K562 (cell line): ENCODE measurements at regions not wholly inside any gene's neighbourhood (a gene's known extent, or its start where the extent isn't known, plus 50 kb on each side); places are given as distances from the start of the nearest gene placed in this dataset.

Experiments
- BMI1 ChIP-seq: fragments of 150-350 bp; IDR thresholded peaks from 2 replicates; pipeline ENCODE4 v1.6.1; 2014; ENCODE audit warnings: low read length
- CBX8 ChIP-seq: fragments of 200-600 bp; sonication (generic); IDR thresholded peaks from 2 replicates; pipeline ENCODE4 v1.6.1; 2012; ENCODE audit warnings: borderline replicate concordance, mixed run types, low read depth, mild to moderate bottlenecking, moderate library complexity, mixed read lengths, low read length, control low read depth, inconsistent platforms; ENCODE audit not compliant: poor library complexity, severe bottlenecking; ENCODE audit errors: extremely low read depth
- ELF4 ChIP-seq: fragments of 450-650 bp; formaldehyde crosslinking; IDR thresholded peaks from 2 replicates; pipeline ENCODE4 v1.4.0; 2022; ENCODE audit warnings: missing genetic modification characterization
- EZH2 ChIP-seq: IDR thresholded peaks from 2 replicates; pipeline ENCODE4 v1.6.1; 2012; ENCODE audit warnings: low read depth, mild to moderate bottlenecking, inconsistent platforms, low read length, borderline replicate concordance
- ILF3 ChIP-seq: fragments of 450-650 bp; IDR thresholded peaks from 2 replicates; pipeline ENCODE4 v1.6.1; 2018; ENCODE audit warnings: antibody characterized with exemption, mild to moderate bottlenecking, moderate library complexity, borderline replicate concordance
- PTBP1 ChIP-seq: fragments of 200-400 bp; formaldehyde crosslinking; IDR thresholded peaks from 2 replicates; pipeline ENCODE4 v1.6.1; 2017; ENCODE audit warnings: low read depth, low read length
- STAG1 ChIP-seq: sonication (generic); formaldehyde crosslinking; IDR thresholded peaks from 2 replicates; pipeline ENCODE4 v1.5.0; 2020; ENCODE audit warnings: missing genetic modification reagents, borderline replicate concordance
- TCF3 ChIP-seq: sonication (generic); formaldehyde crosslinking; IDR thresholded peaks from 2 replicates; pipeline ENCODE4 v1.4.0; 2020; ENCODE audit warnings: mild to moderate bottlenecking, missing genetic modification reagents
- TCF7 ChIP-seq: sonication (generic); IDR thresholded peaks from 2 replicates; pipeline ENCODE4 v1.6.1; 2016; ENCODE audit warnings: antibody characterized with exemption, borderline replicate concordance
- YY1 ChIP-seq, 3 experiments: IDR thresholded peaks; 2 replicates each; pipeline ENCODE4 v1.6.1; 2011; ENCODE audit warnings: low read length in 2 of 3, mild to moderate bottlenecking in 2 of 3, moderate library complexity in 2 of 3, borderline replicate concordance in 1 of 3, control low read depth in 1 of 3, low read depth in 1 of 3; ENCODE audit not compliant: insufficient read depth in 3 of 3, insufficient replicate concordance in 2 of 3, control insufficient read depth in 1 of 3, insufficient read length in 1 of 3; ENCODE audit errors: extremely low read depth in 1 of 3
- ZC3H4 ChIP-seq: sonication (generic); formaldehyde crosslinking; IDR thresholded peaks from 2 replicates; pipeline ENCODE4 v1.9.0; 2021; ENCODE audit warnings: missing genetic modification reagents, borderline replicate concordance
- ZNF174 ChIP-seq: fragments of 250-450 bp; sonication (Bioruptor Pico); IDR thresholded peaks from 2 replicates; pipeline ENCODE4 v1.4.0; 2020; ENCODE audit warnings: mild to moderate bottlenecking
- TF ChIP-seq, protein P1 (sequence below), 3 experiments: IDR thresholded peaks in 2 of 3; conservative IDR thresholded peaks in 1 of 3; 2 replicates each; pipeline ENCODE4 v1.5.1; 2011 to 2012; ENCODE audit warnings: low read length in 3 of 3, mild to moderate bottlenecking in 3 of 3, control low read depth in 2 of 3, improper control_type of control experiment in 1 of 3, inconsistent platforms in 1 of 3, low read depth in 1 of 3, mixed read lengths in 1 of 3, moderate library complexity in 1 of 3; ENCODE audit not compliant: insufficient read depth in 2 of 3

DNA sequence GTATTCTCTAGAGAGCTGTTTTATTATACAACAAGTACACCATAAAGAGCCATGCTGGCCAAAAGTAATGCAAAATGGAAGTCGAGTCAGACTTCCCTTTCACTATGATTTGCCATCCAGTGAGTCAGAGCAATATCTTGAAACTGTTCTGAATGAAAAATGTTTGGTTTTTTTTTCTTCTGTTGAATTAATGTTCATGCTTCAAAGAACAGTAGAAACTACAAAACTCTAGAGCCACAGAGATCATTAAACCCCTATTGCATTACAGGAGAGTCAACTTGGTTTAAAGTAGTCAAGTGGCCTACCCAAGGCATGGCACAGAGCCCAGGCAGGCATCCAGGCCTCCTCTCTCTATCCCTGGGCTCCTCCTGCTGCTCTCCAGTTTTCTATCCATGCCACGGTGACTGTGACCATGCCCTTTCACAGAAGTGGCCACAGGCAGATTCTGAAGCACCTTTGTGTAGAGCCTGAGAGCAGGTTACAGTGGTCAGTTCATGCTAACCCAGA is 358.9 kb downstream of the DEPDC1B start:
- no peak for TF ChIP-seq ELF4 (CRISPR knock-in tag)
- no peak for TF ChIP-seq BMI1
- TF ChIP-seq, protein P1, sequence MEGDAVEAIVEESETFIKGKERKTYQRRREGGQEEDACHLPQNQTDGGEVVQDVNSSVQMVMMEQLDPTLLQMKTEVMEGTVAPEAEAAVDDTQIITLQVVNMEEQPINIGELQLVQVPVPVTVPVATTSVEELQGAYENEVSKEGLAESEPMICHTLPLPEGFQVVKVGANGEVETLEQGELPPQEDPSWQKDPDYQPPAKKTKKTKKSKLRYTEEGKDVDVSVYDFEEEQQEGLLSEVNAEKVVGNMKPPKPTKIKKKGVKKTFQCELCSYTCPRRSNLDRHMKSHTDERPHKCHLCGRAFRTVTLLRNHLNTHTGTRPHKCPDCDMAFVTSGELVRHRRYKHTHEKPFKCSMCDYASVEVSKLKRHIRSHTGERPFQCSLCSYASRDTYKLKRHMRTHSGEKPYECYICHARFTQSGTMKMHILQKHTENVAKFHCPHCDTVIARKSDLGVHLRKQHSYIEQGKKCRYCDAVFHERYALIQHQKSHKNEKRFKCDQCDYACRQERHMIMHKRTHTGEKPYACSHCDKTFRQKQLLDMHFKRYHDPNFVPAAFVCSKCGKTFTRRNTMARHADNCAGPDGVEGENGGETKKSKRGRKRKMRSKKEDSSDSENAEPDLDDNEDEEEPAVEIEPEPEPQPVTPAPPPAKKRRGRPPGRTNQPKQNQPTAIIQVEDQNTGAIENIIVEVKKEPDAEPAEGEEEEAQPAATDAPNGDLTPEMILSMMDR (IDR thresholded peaks at IDR 0.05 in 2 of 3, conservative IDR thresholded peaks at IDR 0.05 in 1 of 3; ENCODE audit: insufficient read depth in 2 of 3, low read depth in 1 of 3, low read length in 3 of 3): no peak
- no peak for TF ChIP-seq TCF3 (CRISPR knock-in tag)
- TF ChIP-seq ZC3H4: no peak
- TF ChIP-seq TCF7: no peak
- TF ChIP-seq YY1 (IDR thresholded peaks at IDR 0.05; ENCODE audit: borderline replicate concordance in 1 of 3, control insufficient read depth in 1 of 3, extremely low read depth in 1 of 3, insufficient read depth in 3 of 3, insufficient read length in 1 of 3, insufficient replicate concordance in 2 of 3, low read depth in 1 of 3, low read length in 2 of 3): no peak
- no peak for TF ChIP-seq ILF3
- TF ChIP-seq EZH2: no peak
- TF ChIP-seq STAG1 (CRISPR knock-in tag): no peak
- no peak for TF ChIP-seq ZNF174 (CRISPR knock-in tag)
- no peak for TF ChIP-seq CBX8
- TF ChIP-seq PTBP1: no peak
